Endothelial cell of umbilical vein (primary cell): ENCODE measurements at regions not wholly inside any gene's neighbourhood (a gene's known extent, or its start where the extent isn't known, plus 50 kb on each side); places are given as distances from the start of the nearest gene placed in this dataset.

Experiments used
- BruUV-seq: library from RNA; stranded (reverse); fragments of 400-500 nt; replicated peaks from 2 replicates; lab custom pipeline; 2021; lab: Mats Ljungman, UMichigan
- CTCF ChIA-PET: fragments of 300-600, 350-600 bp; sonication (Branson Sonifier 250); formaldehyde crosslinking; loops from one replicate; lab custom pipeline; 2021; ENCODE audit warnings: antibody characterized with exemption, inconsistent platforms; lab: Charles Lee
- POLR2A ChIA-PET: fragments of 300-600, 350-600 bp; sonication (Branson Sonifier 250); formaldehyde crosslinking; loops from one replicate; lab custom pipeline; 2021; ENCODE audit warnings: antibody characterized with exemption, inconsistent platforms; lab: Charles Lee
- DNase-seq: peaks from one replicate; pipeline ENCODE4 v3.0.0-alpha.2; 2011; ENCODE audit warnings: low read depth, low spot score
- FAIRE-seq: peaks from 2 replicates; lab custom pipeline; 2011; peaks lifted over from hg19 to GRCh38; lab: Jason Lieb, UNC
- H2AFZ ChIP-seq: 2 replicates; pipeline ENCODE4 v1.6.0; 2012; ENCODE audit warnings: low read depth, low read length, control low read depth, inconsistent platforms
- H3K27ac ChIP-seq: 2 replicates; pipeline ENCODE4 v1.5.1; 2011; ENCODE audit warnings: low read depth, mild to moderate bottlenecking, control low read depth, low read length, moderate library complexity; ENCODE audit not compliant: insufficient read depth
- H3K27me3 ChIP-seq, 2 experiments: 2 replicates each; pipeline versions ENCODE4 v1.6.0 to v1.6.1; 2011; ENCODE audit warnings: low read length in 2 of 2, mixed read lengths in 1 of 2; ENCODE audit not compliant: control insufficient read depth in 2 of 2, insufficient read depth in 2 of 2
- H3K36me3 ChIP-seq, 2 experiments: 2 replicates in 1 of 2; 3 replicates in 1 of 2; pipeline ENCODE4 v1.5.1; 2011; ENCODE audit warnings: low read length in 2 of 2, mild to moderate bottlenecking in 1 of 2, moderate library complexity in 1 of 2; ENCODE audit not compliant: control insufficient read depth in 2 of 2, insufficient read depth in 2 of 2; ENCODE audit errors: extremely low read depth in 1 of 2
- H3K4me1 ChIP-seq: 3 replicates; pipeline ENCODE4 v1.5.1; 2011; ENCODE audit warnings: mild to moderate bottlenecking, low read length; ENCODE audit not compliant: control insufficient read depth, insufficient read depth; ENCODE audit errors: extremely low read depth
- H3K4me2 ChIP-seq: 2 replicates; pipeline ENCODE4 v1.6.1; 2011; ENCODE audit warnings: low read length, control low read depth, mixed read lengths; ENCODE audit not compliant: insufficient read depth
- H3K4me3 ChIP-seq, 3 experiments: fragments of 200-600 bp in 1 of 3; sonication (generic), shearing (Covaris generic) in 1 of 3; replicated peaks in 1 of 3; 2 replicates each; pipeline ENCODE4 v1.5.1; 2011 to 2016; ENCODE audit warnings: control low read depth in 3 of 3, low read length in 3 of 3, mild to moderate bottlenecking in 2 of 3, inconsistent platforms in 1 of 3, low read depth in 1 of 3, moderate library complexity in 1 of 3; ENCODE audit not compliant: insufficient read depth in 1 of 3
- H3K79me2 ChIP-seq: 2 replicates; pipeline ENCODE4 v1.6.0; 2012; ENCODE audit warnings: low read length, inconsistent platforms; ENCODE audit not compliant: control insufficient read depth, insufficient read depth
- H3K9ac ChIP-seq: replicated peaks from 2 replicates; pipeline ENCODE3; 2011; ENCODE audit warnings: low read length, control low read depth; ENCODE audit not compliant: insufficient read depth; ENCODE audit errors: extremely low read depth
- H3K9me1 ChIP-seq: replicated peaks from 3 replicates; pipeline ENCODE4 v1.6.0; 2011; ENCODE audit warnings: mild to moderate bottlenecking, low read length; ENCODE audit not compliant: control insufficient read depth, insufficient read depth; ENCODE audit errors: extremely low read depth
- H3K9me3 ChIP-seq: replicated peaks from 2 replicates; pipeline ENCODE4 v1.5.1; 2012; ENCODE audit warnings: low read length, inconsistent platforms; ENCODE audit not compliant: control insufficient read depth, insufficient read depth
- H4K20me1 ChIP-seq: replicated peaks from 2 replicates; pipeline ENCODE3; 2011; ENCODE audit warnings: mild to moderate bottlenecking, low read length; ENCODE audit not compliant: control insufficient read depth, insufficient read depth; ENCODE audit errors: extremely low read depth
- EZH2 ChIP-seq: IDR thresholded peaks from 2 replicates; pipeline ENCODE4 v1.6.1; 2012; ENCODE audit warnings: borderline replicate concordance, low read depth, mild to moderate bottlenecking, moderate library complexity, low read length, inconsistent platforms; ENCODE audit not compliant: severe bottlenecking
- FOS ChIP-seq: IDR thresholded peaks from 2 replicates; pipeline ENCODE4 v1.6.1; 2011; ENCODE audit warnings: mild to moderate bottlenecking, low read length, moderate library complexity, borderline replicate concordance; ENCODE audit not compliant: insufficient read depth
- GATA2 ChIP-seq: IDR thresholded peaks from 2 replicates; pipeline ENCODE4 v1.7.0; 2011; ENCODE audit warnings: low read depth, mild to moderate bottlenecking, moderate library complexity, mixed read lengths, low read length; ENCODE audit not compliant: insufficient read length, insufficient read depth
- JUN ChIP-seq: IDR thresholded peaks from 2 replicates; pipeline ENCODE4 v1.6.1; 2011; ENCODE audit warnings: borderline replicate concordance, low read depth; ENCODE audit not compliant: insufficient read length, insufficient read depth
- MYC ChIP-seq: IDR thresholded peaks from one replicate; pipeline ENCODE4 v1.6.1; 2011; ENCODE audit warnings: mild to moderate bottlenecking, low read depth, low read length
- POLR2A ChIP-seq: IDR thresholded peaks from 2 replicates; pipeline ENCODE4 v1.6.1; 2012; ENCODE audit warnings: low read depth, mild to moderate bottlenecking, control low read depth, low read length
- POLR2AphosphoS5 ChIP-seq: IDR thresholded peaks from 2 replicates; pipeline ENCODE4 v1.6.1; 2012; ENCODE audit warnings: low read depth, mild to moderate bottlenecking, control low read depth, low read length, moderate library complexity; ENCODE audit not compliant: insufficient read depth
- dilution Hi-C: fragments of 300-500 bp; cut with MboI; formaldehyde crosslinking; loops from one replicate; pipeline ENCODE4 v1.15.0; 2019; ENCODE audit warnings: low sequenced_read_pairs; ENCODE audit not compliant: extremely low pct_ligation_motif_present
- intact Hi-C: fragments of 100-400 bp; cut with micrococcal nuclease; formaldehyde crosslinking; loops from one replicate; pipeline ENCODE4 v1.10.0; 2022
- TF ChIP-seq, protein P1 (sequence below): IDR thresholded peaks from 2 replicates; pipeline ENCODE4 v1.6.1; 2011; ENCODE audit not compliant: insufficient read depth, insufficient read length
- TF ChIP-seq, protein P2 (sequence below), 2 donors: IDR thresholded peaks; 1 replicate in 1 of 2; 2 replicates in 1 of 2; pipeline ENCODE4 v1.5.1; 2011; ENCODE audit warnings: low read length in 2 of 2, mild to moderate bottlenecking in 2 of 2, moderate library complexity in 2 of 2, control low read depth in 1 of 2, inconsistent platforms in 1 of 2, low read depth in 1 of 2; ENCODE audit not compliant: insufficient read depth in 1 of 2; ENCODE audit errors: extremely low read depth in 1 of 2

DNA sequence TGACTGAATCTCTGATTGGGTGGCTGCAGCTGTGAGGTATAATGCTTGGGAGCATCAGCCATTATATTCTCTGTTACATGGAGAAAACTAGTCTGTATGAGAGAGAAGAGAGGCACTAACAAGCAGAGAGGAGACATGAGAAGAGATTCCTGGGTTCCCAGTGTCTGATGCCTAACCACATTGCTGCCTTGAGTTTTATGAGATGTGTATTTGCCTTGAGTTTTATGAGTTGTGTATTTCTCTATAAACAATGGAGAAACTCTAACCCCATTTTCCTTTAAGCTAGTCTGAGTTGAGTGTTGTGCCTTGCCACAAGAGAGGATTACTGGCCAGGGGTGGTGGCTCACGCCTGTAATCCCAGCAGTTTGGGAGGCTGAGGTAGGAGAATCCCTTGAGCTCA is 208.1 kb downstream of the BCOR start:
- intact Hi-C loops (no loop called here), dilution Hi-C loops (no loop called here)
- Histone ChIP-seq H3K9ac (no peak overlapping the region), H3K27ac (no peak overlapping the region), H3K4me2 (no peak overlapping the region), H3K9me1 (no peaks in the 10 kb centered on the region), H3K4me1 (peaks cover 10% of the 10 kb centered on the region), H3K9me3 (no peaks in the 10 kb centered on the region), H3K79me2 (no peaks in the 10 kb centered on the region), H3K36me3 (no peaks in the 10 kb centered on the region), H3K4me3 (no peak overlapping the region), H3K27me3 (no peaks in the 10 kb centered on the region), H4K20me1 (no peaks in the 10 kb centered on the region), H2AFZ (no peak overlapping the region)
- FAIRE-seq (no peak), DNase-seq (no peak)
- ChIA-PET CTCF (no interaction called here), POLR2A (no interaction called here)
- no TSS peak for BruUV-seq
- TF ChIP-seq POLR2A (no peak), JUN (no peak), EZH2 (no peak), MYC (no peak), POLR2AphosphoS5 (no peak), FOS (no peak), GATA2 (no peak)
- TF ChIP-seq, protein P1, sequence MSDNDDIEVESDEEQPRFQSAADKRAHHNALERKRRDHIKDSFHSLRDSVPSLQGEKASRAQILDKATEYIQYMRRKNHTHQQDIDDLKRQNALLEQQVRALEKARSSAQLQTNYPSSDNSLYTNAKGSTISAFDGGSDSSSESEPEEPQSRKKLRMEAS: no peak
- TF ChIP-seq, protein P2, sequence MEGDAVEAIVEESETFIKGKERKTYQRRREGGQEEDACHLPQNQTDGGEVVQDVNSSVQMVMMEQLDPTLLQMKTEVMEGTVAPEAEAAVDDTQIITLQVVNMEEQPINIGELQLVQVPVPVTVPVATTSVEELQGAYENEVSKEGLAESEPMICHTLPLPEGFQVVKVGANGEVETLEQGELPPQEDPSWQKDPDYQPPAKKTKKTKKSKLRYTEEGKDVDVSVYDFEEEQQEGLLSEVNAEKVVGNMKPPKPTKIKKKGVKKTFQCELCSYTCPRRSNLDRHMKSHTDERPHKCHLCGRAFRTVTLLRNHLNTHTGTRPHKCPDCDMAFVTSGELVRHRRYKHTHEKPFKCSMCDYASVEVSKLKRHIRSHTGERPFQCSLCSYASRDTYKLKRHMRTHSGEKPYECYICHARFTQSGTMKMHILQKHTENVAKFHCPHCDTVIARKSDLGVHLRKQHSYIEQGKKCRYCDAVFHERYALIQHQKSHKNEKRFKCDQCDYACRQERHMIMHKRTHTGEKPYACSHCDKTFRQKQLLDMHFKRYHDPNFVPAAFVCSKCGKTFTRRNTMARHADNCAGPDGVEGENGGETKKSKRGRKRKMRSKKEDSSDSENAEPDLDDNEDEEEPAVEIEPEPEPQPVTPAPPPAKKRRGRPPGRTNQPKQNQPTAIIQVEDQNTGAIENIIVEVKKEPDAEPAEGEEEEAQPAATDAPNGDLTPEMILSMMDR (IDR thresholded peaks at IDR 0.05; ENCODE audit: extremely low read depth in 1 of 2, insufficient read depth in 1 of 2, low read depth in 1 of 2, low read length in 2 of 2): no peak
